Vagina (tissue), 2 donors: ENCODE measurements at regions not wholly inside any gene's neighbourhood (a gene's known extent, or its start where the extent isn't known, plus 50 kb on each side); places are given as distances from the start of the nearest gene placed in this dataset.

ENCODE experiments used
- DNase-seq, 2 donors: peaks; one replicate each; pipeline ENCODE4 v3.0.0-alpha.2; 2017; ENCODE audit errors: extremely low spot score in 2 of 2
- H3K27ac ChIP-seq: fragments of 200-600 bp; sonication (generic); one replicate; pipeline ENCODE4 v1.5.1; 2019
- H3K27me3 ChIP-seq: fragments of 200-600 bp; sonication (generic); one replicate; pipeline ENCODE4 v1.5.1; 2019
- H3K36me3 ChIP-seq, 2 donors: fragments of 200-600 bp; sonication (generic); one replicate each; pipeline ENCODE4 v1.5.1; 2017 to 2019
- H3K4me1 ChIP-seq: fragments of 200-600 bp; sonication (generic); one replicate; pipeline ENCODE4 v1.5.1; 2019
- H3K4me3 ChIP-seq, 2 donors: fragments of 200-600 bp; sonication (generic); 1 replicate in 1 of 2; 2 replicates in 1 of 2; pipeline ENCODE4 v1.5.1; 2016 to 2019
- H3K9me3 ChIP-seq: fragments of 200-600 bp; sonication (generic); one replicate; pipeline ENCODE4 v1.5.1; 2019
- POLR2A ChIP-seq, 2 donors: fragments of 450-650 bp; IDR thresholded peaks; one replicate each; pipeline ENCODE4 v1.6.1; 2017; ENCODE audit warnings: antibody characterized with exemption in 2 of 2, mild to moderate bottlenecking in 2 of 2, moderate library complexity in 2 of 2
- POLR2AphosphoS5 ChIP-seq, 2 donors: sonication (generic); formaldehyde crosslinking; IDR thresholded peaks; one replicate each; pipeline ENCODE4 v1.9.0; 2017; ENCODE audit warnings: antibody characterized with exemption in 2 of 2, mild to moderate bottlenecking in 2 of 2, low read depth in 1 of 2; ENCODE audit not compliant: insufficient read depth in 1 of 2
- intact Hi-C: fragments of 100-400 bp; cut with DNase I; formaldehyde crosslinking; loops from one replicate; pipeline ENCODE4 v1.15.1; 2023
- TF ChIP-seq, protein P1 (sequence below), 3 experiments: fragments of 450-650 bp in 2 of 3; fragments of 200-600 bp in 1 of 3; sonication (generic) in 1 of 3; IDR thresholded peaks; one replicate each; pipeline ENCODE4 v1.5.1; 2017 to 2019; ENCODE audit warnings: antibody characterized with exemption in 3 of 3, mild to moderate bottlenecking in 2 of 3, moderate library complexity in 2 of 3

DNA sequence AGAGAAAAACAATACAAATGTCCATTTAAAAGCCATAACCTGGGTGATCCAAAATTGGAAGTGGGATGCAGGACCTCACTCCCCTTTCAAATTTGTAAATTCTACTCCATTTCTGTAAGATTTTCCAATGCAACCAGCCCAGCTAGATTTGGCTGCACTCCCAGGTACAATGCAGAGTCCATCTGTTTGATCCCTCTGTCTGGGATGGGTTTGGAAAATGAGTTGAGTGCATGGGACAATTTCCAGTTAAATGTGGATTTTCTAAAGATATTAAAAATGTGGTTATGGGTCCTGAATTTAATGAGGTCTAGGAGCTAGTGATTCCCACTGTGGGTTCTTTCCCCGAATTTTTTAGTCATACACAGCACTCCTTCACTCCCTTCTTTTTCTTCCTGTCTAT is 104.0 kb upstream of the ATP10B start:
- TF ChIP-seq, protein P1, sequence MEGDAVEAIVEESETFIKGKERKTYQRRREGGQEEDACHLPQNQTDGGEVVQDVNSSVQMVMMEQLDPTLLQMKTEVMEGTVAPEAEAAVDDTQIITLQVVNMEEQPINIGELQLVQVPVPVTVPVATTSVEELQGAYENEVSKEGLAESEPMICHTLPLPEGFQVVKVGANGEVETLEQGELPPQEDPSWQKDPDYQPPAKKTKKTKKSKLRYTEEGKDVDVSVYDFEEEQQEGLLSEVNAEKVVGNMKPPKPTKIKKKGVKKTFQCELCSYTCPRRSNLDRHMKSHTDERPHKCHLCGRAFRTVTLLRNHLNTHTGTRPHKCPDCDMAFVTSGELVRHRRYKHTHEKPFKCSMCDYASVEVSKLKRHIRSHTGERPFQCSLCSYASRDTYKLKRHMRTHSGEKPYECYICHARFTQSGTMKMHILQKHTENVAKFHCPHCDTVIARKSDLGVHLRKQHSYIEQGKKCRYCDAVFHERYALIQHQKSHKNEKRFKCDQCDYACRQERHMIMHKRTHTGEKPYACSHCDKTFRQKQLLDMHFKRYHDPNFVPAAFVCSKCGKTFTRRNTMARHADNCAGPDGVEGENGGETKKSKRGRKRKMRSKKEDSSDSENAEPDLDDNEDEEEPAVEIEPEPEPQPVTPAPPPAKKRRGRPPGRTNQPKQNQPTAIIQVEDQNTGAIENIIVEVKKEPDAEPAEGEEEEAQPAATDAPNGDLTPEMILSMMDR (IDR thresholded peaks at IDR 0.05) = no peak
- no peak for TF ChIP-seq POLR2AphosphoS5 (IDR thresholded peaks at IDR 0.05; ENCODE audit: insufficient read depth in 1 of 2, low read depth in 1 of 2)
- no peak for TF ChIP-seq POLR2A (IDR thresholded peaks at IDR 0.05)
- H3K27me3 ChIP-seq = no peaks in the 10 kb centered on the region
- H3K27ac ChIP-seq = no peak overlapping the region
- no peaks in the 10 kb centered on the region for H3K36me3 ChIP-seq
- peaks cover 10% of the 10 kb centered on the region for H3K4me1 ChIP-seq
- intact Hi-C loops = no loop called here
- no peak overlapping the region for H3K4me3 ChIP-seq
- H3K9me3 ChIP-seq = no peaks in the 10 kb centered on the region
- DNase-seq = no peak

DNA sequence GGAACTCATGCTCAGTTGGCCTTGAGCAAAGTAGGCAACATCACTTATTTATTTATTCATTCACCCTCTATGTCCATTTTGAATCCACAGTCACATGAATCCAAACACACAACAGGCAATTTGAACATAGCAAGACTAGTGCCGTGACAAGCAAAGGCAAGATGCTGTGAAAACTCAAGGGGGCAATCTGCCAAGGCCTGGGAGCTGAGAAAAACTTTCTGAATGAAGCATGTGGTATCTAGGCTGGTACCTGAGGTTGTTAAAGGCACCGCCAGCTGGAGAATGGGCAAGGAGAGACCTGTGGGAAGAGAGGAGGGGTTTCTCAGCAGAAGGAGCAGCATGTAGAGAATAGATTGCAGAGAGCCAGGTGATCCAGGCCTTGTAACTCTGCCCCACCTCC is 98.3 kb upstream of the ATP10B start:
- no peak for DNase-seq
- no peaks in the 10 kb centered on the region for H3K4me1 ChIP-seq
- no peak for TF ChIP-seq POLR2A (IDR thresholded peaks at IDR 0.05)
- TF ChIP-seq, protein P1 (IDR thresholded peaks at IDR 0.05) = no peak
- no peak overlapping the region for H3K4me3 ChIP-seq
- intact Hi-C loops = no loop called here
- H3K27ac ChIP-seq = no peak overlapping the region
- H3K9me3 ChIP-seq = no peaks in the 10 kb centered on the region
- no peaks in the 10 kb centered on the region for H3K36me3 ChIP-seq
- no peaks in the 10 kb centered on the region for H3K27me3 ChIP-seq

DNA sequence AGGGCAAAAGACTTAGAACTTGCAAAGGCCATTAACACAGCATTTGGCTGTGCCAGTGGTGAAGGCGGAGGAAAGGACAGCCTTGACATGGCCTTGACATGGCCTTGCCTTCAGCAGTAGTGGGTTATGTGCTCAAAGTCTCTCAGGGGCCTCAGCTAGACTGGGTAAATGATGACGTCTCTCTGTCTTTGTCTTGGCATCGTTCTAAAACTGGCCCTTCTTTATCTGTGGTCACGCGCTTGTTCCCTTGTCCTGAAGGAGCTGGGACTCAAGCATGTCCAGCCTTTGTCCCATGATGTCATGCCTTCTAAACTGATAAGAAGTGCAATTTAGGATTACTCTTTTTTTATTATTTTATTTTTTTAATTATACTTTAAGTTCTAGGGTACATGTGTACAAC is 88.7 kb upstream of the ATP10B start:
- Histone ChIP-seq H3K36me3 (no peaks in the 10 kb centered on the region), H3K4me1 (peaks cover 5% of the 10 kb centered on the region), H3K4me3 (no peak overlapping the region), H3K9me3 (no peaks in the 10 kb centered on the region), H3K27ac (no peak overlapping the region), H3K27me3 (no peaks in the 10 kb centered on the region)
- DNase-seq = no peak
- TF ChIP-seq POLR2AphosphoS5 (IDR thresholded peaks at IDR 0.05; ENCODE audit: insufficient read depth in 1 of 2, low read depth in 1 of 2) (no peak), POLR2A (IDR thresholded peaks at IDR 0.05) (no peak)
- TF ChIP-seq, protein P1 (IDR thresholded peaks at IDR 0.05) = no peak
- intact Hi-C loops = no loop called here

DNA sequence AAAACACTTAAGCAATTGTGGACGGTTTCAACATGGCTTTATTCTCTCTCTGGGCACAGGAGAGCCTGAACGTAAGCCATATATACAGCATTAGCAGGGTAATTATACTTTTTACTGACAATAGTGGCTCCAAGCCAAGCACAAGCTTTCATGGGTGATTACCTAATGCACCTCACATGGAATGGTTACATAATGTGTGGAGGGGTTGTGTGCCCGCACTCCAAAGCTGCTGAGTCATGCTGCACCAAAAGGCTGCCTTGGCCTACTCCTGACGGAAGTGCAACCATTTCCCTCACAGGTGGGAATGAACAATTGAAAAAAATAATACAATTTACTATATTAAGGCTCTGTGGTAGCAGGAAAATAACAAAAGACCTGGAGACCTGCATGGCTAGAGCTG is 86.5 kb upstream of the ATP10B start:
- Histone ChIP-seq H3K4me3 (no peak overlapping the region), H3K4me1 (peaks cover 5% of the 10 kb centered on the region), H3K27me3 (no peaks in the 10 kb centered on the region), H3K36me3 (no peaks in the 10 kb centered on the region), H3K27ac (no peak overlapping the region), H3K9me3 (no peaks in the 10 kb centered on the region)
- TF ChIP-seq POLR2AphosphoS5 (IDR thresholded peaks at IDR 0.05; ENCODE audit: insufficient read depth in 1 of 2, low read depth in 1 of 2) (peak in 1 of 2 donors; percentile 81), POLR2A (IDR thresholded peaks at IDR 0.05) (no peak)
- TF ChIP-seq, protein P1 (IDR thresholded peaks at IDR 0.05) = no peak
- intact Hi-C loops = no loop called here
- DNase-seq = no peak

DNA sequence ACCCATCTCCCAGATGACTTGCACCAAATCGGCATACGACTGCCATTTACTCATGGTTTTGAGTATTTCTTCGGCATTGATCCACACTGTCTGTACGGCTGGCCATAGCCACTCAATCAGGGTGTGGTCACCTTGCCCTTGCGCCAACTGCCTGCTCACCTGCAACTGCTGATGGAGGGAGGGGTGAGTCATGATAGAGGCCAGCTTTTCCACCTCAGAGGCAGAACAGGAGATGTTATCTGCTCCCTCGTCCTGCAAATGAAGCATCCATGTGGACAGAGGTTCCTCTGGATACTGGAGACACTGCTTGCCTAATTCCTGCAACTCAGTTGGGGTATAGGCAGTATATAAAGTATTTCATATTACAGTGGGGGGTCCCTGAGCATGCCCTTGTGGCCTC is 85.6 kb upstream of the ATP10B start:
- no peak for TF ChIP-seq POLR2AphosphoS5 (IDR thresholded peaks at IDR 0.05; ENCODE audit: insufficient read depth in 1 of 2, low read depth in 1 of 2)
- TF ChIP-seq, protein P1 (IDR thresholded peaks at IDR 0.05) = no peak
- no peak for TF ChIP-seq POLR2A (IDR thresholded peaks at IDR 0.05)
- intact Hi-C loops = no loop called here
- Histone ChIP-seq H3K4me3 (no peak overlapping the region), H3K4me1 (peaks cover 5% of the 10 kb centered on the region), H3K9me3 (no peaks in the 10 kb centered on the region), H3K27me3 (no peaks in the 10 kb centered on the region), H3K27ac (no peak overlapping the region), H3K36me3 (no peaks in the 10 kb centered on the region)
- DNase-seq = peak in 1 of 2 donors; percentile 72
